GM19023 (cell line): ENCODE measurements at regions not wholly inside any gene's neighbourhood (a gene's known extent, or its start where the extent isn't known, plus 50 kb on each side); places are given as distances from the start of the nearest gene placed in this dataset.

Experiments used
- ATAC-seq: cut with Tn5 transposase; IDR thresholded peaks from one replicate; pipeline ENCODE4 v1.9.1; 2021; ENCODE audit warnings: mild to moderate bottlenecking, moderate library complexity; ENCODE audit not compliant: unreplicated experiment

GRCh38 chr3:25130724-25131520 is 297.1 kb upstream of the RARB start:
- no peak for ATAC-seq

GRCh38 chr3:25133588-25133987 is 294.5 kb upstream of the RARB start:
- no peak for ATAC-seq

GRCh38 chr3:25137606-25138005 is 290.5 kb upstream of the RARB start:
- no peak for ATAC-seq

- ATAC-seq: no peak
Measured at GRCh38 chr3:25139267-25139666, 288.8 kb upstream of the RARB start.

- no peak for ATAC-seq
Measured at GRCh38 chr3:25142609-25143355, 285.3 kb upstream of the RARB start.

- no peak for ATAC-seq
Measured at GRCh38 chr3:25143356-25144025, 284.6 kb upstream of the RARB start.

GRCh38 chr3:25144430-25144829 is 283.6 kb upstream of the RARB start:
- ATAC-seq: no peak

GRCh38 chr3:25145176-25145575 is 282.9 kb upstream of the RARB start:
- ATAC-seq: no peak

GRCh38 chr3:25150199-25150598 is 277.9 kb upstream of the RARB start:
- ATAC-seq: no peak

- ATAC-seq: no peak
Measured at GRCh38 chr3:25151281-25151902, 276.7 kb upstream of the RARB start.

GRCh38 chr3:25151903-25152295 is 276.2 kb upstream of the RARB start:
- no peak for ATAC-seq

GRCh38 chr3:25153136-25153535 is 274.9 kb upstream of the RARB start:
- no peak for ATAC-seq

GRCh38 chr3:25153561-25153960 is 274.5 kb upstream of the RARB start:
- no peak for ATAC-seq

- ATAC-seq: no peak
Measured at GRCh38 chr3:25155652-25156471, 272.2 kb upstream of the RARB start.

- no peak for ATAC-seq
Measured at GRCh38 chr3:25156626-25157025, 271.4 kb upstream of the RARB start.

GRCh38 chr3:25165306-25165705 is 262.8 kb upstream of the RARB start:
- no peak for ATAC-seq

- no peak for ATAC-seq
Measured at GRCh38 chr3:25166016-25166415, 262.0 kb upstream of the RARB start.

- no peak for ATAC-seq
Measured at GRCh38 chr3:25169151-25169550, 258.9 kb upstream of the RARB start.

GRCh38 chr3:25170021-25170420 is 258.0 kb upstream of the RARB start:
- ATAC-seq: no peak

GRCh38 chr3:25171118-25171807 is 256.8 kb upstream of the RARB start:
- no peak for ATAC-seq
